HG02623 (cell line): ENCODE measurements at regions not wholly inside any gene's neighbourhood (a gene's known extent, or its start where the extent isn't known, plus 50 kb on each side); places are given as distances from the start of the nearest gene placed in this dataset.
"Not testable (repeated sequence)": the region's sequence is repeated elsewhere in the genome, so short reads cannot be mapped to it uniquely, and the experiment has no call there.

Experiments used
- ATAC-seq: cut with Tn5 transposase; IDR thresholded peaks from one replicate; pipeline ENCODE4 v1.9.1; 2021; ENCODE audit warnings: moderate library complexity; ENCODE audit not compliant: unreplicated experiment

DNA sequence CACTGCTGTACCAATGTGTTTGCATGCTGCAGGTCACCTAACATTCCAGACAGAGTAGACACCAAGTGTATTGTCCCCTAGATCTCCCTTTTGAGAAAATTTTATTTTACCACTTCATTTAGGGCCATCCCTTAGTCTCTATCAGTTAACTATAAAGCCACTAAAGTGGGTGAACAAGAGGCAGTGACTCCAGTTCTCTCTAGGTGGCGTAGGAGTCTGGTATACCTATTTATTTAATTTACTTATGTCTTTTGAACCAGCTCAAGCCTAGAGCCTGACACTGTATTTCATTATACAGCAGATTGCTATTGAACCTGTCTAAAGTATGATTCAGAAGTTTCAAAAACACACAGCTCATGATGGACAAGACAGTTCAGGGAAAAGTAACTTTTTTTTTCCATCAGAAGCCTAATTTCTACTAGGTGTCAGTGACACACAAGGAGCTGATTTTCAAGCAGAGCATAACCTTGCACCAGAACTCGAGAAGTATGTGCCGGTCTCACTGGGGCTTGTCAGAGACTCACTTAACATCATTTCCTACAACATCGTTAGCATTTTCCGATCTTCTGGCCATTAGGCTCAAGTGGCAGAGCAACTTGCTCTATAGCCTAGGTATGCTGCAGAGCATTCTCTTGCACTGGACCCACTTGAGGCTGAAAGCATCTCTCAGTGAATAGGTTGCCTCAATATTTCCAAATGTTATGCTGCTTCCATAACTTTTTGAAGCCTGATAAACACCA lies 175.4 kb downstream of the CDC14C start:
- ATAC-seq: no peak

DNA sequence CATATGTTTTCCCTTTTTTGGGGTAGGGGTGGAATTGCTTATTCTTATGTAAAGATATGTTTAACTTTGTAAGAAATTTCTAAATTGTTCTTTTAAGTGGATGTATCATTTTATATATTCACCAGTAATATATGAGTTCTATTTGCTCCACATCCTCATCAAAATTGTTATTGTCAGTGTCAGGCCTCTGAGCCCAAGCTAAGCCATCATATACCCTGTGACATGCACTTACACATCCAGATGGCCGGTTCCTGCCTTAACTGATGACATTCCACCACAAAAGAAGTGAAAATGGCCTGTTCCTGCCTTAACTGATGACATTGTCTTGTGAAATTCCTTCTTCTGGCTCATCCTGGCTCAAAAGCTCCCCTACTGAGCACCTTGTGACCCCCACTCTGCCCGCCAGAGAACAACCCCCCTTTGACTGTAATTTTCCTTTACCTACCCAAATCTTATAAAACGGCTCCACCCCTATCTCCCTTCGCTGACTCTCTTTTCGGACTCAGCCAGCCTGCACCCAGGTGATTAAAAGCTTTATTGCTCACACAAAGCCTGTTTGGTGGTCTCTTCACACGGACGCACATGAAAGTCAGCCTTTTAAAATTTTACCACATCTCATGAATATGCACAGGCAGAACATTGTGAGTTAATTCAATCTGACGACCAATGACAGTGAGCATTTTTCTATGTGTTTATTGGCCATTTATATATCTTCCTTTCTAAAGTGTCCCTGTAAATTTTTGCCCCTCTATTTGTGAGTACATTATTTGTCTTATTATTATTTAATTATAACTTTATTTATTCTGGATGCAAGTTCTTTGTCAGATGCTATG lies 176.8 kb downstream of the CDC14C start:
- not testable (repeated sequence) for ATAC-seq

DNA sequence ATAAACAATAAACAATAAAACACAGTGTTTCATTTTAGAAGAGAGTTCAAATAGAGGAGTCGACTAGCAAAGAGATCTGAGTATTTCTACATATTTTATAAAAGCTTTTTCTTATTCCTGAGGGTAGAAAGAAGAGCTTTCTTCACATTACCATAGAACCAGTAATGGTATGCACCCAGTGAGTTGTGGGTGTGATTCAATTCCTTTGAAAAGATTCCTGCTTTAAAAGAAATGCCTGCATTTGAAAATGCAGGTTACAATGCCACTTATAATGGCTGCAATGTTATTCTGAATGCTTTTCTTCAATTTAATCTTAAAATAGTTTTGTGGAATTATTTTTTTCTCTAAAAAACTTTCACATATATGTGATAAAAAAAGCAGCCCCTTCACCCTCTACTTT lies 178.1 kb downstream of the CDC14C start:
- ATAC-seq: no peak

DNA sequence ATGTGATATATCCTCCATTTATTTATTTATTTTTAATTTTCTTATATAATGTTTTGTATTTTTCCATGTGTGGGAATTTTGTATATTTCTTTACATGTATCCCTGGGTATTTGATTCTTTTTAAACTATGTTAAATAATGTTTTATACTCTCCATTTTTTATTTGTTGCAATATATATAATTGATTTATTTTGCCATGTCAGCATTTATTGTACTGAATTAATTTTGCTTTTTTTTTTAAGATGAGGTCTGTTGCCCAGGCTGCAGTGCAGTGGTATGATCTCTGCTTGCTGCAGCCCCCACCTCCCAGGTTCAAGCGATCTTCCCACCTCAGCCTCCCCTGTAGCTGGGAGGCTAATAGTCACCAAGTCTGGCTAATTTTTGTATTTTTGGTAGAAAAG lies 187.4 kb downstream of the CDC14C start:
- no peak for ATAC-seq

DNA sequence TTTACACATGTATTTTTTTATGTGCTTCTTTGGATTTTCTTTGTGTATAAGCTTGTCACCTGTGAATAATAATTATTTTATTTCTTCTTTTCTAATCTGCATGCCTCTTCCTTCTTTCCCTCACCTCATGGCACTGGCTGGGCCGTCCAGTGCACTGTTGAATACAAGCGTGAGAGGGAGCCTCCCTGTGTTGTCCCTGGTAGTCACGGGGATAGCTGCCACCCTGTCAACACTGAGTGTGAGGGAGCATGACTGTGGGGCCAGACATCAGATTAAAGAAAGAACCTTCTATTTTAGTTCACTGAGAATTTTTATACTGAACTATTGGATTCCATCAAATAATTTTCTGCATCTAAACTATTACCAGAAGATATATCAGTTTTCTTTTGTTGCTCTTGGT lies 187.9 kb downstream of the CDC14C start:
- no peak for ATAC-seq

DNA sequence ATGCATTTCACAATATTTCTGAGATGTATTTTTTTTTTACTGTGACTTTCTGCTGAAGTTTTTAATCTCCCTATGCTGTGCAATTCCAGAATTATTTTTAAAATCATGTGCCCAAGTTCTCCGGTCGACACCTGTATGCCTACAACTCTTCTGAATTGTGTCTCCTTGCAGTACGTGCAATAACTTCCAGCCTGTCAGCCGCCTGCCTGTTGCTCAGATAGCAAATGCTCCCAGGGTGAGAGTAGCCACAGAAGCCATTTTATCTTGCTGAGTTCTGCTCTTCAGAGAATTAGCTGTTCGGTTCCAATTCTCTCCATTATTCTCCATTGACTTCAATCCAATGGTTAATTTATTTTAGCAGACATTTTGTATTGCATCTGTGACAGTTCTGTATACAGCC lies 188.3 kb downstream of the CDC14C start:
- ATAC-seq: no peak

DNA sequence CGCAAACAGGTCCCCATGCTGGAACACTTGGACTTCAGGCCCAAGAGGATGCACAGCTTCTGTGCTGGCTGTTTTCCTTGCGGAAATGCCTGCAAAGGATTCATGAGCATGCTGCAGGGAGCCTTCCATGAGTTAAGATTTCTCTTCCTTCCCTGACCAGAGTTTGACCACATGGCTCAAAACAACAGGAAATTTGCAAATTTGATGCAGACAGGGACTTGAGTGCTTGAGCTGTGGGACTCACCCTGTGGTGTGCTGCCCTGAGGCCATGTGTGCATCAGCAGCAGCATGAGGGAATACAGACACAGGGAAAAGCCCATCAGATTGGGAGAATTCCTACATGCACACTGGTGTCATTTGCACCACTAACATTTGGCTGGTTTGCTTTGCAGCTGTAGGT lies 195.4 kb downstream of the CDC14C start:
- ATAC-seq: no peak

DNA sequence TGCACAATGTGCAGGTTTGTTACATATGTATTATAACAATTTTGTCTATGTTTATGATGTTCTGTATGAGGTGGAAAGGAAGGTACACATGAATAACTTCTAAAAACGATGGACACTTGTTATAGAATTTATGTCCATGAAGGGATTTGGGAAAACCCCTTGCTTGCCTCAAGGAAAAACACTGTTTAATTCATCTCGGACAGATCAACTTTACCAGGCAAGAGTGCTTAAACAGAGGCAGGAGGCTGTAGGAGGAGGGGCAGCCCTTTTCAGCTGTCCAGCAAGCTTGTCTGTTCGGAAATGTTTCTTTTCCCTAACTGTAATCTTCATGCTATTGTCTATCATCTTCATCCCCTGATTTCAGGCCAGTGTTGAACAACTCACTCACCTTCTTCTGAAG lies 200.9 kb downstream of the CDC14C start:
- ATAC-seq: no peak

DNA sequence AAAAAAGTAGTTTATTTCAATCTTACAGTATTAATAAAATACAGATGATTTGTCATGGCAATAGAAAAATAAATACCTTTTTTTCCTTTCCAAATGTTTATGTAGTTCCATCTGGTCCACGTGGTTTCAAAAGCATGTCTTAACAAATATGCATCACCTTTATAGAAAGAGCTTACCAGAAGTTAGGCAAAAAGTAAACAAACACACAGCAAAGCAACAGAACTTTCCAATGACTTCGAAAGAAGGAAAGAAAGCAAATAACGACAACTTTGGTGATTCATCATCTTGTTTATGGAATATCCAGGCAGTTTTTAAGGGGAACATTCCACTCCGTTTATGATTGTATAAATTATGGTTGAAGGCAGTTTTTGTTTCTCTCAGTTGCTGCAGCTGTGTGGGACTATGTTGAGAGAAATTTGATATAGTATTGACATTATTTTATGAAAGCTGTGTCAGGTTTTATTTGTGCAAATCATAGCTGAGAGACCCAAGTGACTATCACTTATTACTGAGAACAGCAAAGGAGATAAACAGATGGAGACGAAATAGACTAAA lies 203.1 kb downstream of the CDC14C start:
- ATAC-seq: no peak

DNA sequence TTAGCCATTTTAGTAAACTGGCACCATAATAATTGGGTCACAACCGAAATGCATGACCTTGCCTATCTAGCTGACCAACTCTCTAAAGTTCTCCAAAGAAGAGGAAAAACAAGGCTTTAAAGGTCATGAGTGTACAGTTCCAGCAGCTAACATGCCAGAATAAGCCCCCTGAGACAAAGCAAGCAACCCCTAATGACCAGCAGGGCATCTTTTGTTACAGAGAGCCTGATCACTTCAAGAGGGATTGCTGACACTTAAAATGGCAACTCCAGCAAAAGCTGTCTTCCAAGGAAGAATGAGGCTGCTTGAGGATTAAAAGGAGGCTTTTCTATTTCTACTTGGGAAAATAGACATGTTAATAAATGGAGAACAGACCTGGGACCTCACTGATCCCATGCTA lies 213.6 kb downstream of the CDC14C start:
- ATAC-seq: no peak

DNA sequence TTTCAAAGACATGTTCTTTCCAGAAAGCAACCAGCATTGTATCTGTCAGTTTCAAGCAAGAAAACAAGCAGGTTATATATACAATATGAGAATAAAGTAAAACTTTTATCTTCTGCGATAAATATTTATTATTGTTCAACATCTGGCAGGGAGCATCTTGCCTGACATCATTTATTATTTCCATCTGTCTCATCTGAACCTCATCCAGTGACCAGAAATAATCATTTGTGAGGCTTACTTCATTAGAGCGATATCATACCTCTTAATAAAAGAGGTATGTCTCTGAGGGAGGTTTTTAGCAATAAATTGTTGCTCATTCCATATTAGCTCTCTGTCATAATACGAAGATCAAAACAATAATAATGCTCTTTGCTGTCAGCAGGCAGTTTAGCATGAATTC lies 226.1 kb downstream of the CDC14C start:
- no peak for ATAC-seq

DNA sequence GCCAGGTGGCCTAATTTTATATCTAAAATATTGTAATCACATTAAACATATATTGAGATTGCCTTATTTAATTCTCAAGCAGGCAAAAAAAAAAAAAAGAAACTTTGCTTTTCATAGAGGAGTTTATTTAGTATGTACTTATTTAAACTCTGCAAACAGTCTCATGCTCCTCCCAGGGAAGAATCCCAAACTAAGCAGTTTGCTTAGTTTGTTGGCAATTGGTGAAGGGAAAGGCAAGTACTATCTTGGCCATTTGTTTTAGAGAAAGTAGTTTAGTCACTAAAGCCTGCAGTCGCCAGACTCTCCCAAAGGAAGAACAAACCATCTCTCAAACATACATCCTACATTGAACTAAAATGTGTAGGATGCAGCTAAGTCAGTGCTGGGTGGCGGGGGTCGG lies 226.8 kb downstream of the CDC14C start:
- ATAC-seq: no peak

DNA sequence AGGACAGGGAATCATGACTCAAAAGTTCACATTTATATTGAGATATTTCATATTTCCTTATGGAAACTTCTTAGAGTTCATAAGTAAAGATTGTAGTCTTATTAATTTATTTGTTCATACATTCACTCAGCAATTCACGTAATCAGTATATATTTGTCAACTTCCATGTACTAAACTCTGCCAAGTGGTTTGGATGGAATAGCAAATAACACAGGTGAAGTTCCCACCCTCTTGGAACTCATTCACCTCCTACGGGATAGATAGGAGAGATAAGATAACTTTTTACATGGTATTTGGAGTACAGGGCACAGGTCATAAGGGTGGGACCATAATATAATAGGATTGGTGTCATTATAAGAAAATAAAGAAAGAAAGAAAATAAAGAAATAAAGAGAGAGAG lies 234.0 kb downstream of the CDC14C start:
- no peak for ATAC-seq

DNA sequence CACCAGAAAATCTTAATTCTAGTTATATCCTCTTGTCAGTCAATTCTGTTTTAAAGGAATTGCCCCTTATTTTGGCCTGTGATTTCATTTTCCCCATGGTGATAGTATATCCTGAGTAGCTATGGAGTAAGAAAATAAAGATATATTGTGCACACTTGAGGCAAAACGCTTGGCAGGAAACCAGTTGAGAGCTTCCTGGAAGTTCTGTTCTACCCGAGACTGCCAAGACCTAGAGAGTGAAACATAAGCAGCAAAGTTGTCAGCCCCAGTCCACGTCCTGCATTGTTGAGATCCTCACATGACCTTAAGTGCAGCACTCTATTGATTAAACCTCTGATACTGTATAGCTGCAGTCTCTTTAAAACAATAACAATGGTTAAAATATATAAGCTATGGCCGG lies 235.2 kb downstream of the CDC14C start:
- no peak for ATAC-seq

DNA sequence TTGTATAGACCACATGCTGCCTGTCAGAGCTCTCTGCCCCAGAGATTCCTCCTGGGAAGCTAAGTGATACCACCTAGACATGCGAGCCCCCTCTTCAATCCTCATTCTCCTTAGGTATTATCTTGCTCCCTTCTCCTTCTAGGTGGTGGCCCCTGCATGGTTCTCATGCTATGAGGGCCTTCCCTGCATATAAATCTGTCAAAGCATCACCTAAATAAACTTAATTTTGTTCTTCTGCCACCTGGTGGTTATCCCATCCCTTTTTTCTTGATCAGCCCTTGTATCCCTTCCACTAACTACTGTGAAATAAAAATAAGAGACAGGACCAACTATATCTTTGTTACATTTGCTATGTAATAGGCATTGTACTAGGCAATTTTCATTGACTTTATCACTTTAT lies 242.1 kb downstream of the CDC14C start:
- no peak for ATAC-seq

DNA sequence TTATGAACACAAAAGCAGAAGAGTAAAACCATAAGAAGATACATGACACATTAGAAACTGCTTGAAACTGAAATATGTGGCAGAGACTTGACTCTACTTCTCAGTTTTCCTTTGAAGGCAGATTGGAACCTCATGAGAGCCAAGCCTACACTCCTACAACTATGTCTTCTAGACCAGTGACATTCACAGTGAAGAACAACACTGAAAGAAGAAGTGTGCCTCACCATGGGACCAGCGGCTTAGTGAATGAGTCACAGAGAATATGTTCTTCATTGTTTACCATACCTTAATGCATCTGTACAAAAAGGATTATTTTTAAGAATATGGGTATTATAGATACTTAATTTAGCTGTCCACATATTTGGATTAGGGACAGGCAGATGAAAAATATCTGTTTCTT lies 248.3 kb downstream of the CDC14C start:
- no peak for ATAC-seq

DNA sequence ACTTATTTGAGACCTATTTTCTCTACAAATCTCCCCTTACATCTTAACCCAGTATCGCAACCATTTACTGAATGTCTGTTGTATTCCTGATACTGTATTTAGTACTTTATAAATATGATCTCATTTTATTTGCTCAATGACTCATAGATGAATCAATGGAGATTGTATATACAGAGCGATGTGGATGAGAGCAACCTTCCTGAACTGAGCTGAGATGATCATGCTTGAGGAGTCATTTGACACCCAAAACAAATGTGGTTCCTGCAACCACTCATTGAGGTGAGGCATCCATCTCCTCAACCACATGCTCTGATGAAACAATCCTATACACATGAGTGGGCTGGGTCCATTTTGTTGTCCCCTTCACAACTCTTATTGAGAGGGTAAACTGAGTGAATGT lies 250.0 kb downstream of the CDC14C start:
- ATAC-seq: no peak

DNA sequence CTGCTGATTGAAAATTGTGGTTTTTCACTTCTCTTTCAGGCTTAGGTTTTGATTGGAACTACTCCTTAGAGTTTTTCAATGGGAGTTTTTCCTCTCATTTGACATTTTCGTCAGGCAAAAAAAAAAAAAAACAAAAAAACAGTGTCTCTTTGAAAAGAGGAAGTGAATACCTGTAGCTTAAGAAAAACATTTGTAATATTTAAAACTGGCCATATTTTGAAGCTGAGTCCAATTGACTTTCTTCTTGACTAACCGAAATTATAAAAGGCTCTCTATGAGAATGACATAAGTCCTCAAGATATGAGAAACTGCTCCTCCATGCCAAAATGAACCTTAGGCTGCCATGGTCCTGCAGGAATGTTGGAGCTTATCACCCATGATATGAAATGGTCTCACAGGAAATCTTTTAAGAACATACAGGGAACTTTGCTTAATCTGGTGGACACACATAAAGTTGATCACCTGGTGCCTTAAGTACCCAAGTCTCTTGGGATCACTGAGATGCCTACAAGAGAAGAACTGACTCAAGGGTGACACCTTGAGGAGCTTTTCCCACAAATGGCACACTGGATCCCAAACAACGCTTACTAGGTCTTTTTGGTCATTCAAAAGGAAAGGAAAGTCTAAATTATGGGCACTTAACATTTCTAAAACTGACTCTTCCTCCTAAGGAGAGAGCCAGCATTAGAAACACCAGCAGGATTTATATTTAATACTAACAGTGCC lies 263.4 kb downstream of the CDC14C start:
- no peak for ATAC-seq

DNA sequence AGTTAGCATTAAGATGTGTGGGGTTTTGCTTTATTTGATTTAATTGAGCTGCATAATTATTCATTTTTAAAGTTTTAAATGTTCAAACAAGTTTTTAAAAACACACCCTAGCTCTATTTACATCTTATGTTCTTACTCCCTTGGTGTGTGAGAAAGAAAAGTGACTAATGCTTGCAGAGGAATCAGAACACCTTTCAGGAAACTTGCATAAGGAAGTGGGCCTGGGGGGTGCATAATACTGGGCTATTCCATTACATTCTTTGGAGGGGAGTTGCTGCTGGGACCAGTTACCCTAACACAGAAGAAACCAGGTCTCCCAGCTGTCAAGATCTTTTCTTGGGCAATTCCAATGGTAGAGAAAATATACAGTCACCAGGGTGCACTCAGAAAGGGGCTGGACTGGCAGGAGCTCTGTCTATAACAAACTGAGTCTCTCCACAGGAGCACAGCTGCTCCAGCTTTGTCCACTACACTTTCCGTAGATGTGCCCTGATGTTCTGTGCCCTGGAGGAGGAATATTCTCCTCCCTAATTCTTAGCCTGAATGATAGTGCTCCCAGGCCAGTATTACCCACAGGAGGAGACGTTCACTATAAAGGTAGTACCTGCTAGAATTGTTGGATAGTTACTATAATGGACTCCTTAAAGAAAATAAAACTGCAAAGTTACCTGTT lies 304.2 kb downstream of the CDC14C start:
- no peak for ATAC-seq

DNA sequence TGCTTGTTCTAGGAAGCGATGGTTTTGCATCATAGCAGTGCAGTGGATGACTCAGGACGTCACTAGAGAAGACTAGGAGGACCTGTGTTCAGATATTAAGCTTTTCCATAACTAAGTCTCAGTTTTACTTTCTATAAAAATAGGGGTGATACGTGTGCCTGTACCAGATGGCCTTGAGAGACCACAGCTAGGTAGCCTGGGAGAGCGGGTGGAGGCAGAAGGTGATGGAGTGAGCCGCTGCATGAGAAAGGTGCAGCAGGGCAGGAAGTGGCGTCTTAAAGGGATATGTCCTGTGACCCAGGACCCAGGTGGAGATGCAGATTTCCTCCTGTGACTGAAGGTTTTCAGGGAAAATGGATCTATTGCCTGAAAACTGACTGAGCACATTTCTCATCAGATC lies 304.9 kb downstream of the CDC14C start:
- no peak for ATAC-seq

DNA sequence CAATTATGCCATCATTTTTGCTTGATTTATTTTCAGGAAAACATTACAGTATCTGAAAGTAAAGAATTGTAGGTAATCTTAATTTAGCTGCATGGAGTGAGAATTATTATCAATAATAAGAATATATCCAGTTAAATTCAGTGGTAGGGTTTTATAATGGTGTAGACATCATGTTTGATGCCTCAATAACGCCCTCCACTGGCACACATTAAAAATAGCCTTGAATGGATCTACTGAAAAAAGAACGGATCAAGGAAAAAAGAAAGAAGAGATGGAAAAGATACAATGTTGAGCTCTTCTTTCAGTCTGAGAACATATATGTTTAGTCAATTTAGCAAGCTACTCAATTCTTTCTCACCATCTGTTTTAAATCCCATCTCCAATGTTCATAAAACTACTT lies 319.2 kb downstream of the CDC14C start:
- ATAC-seq: no peak
